Stimulated activated naive CD8-positive, alpha-beta T cell treated with anti-CD3 and anti-CD28 coated beads, Interleukin-15, Interleukin-2, amounts not matched to agents 100 ng/mL and 50 ng/mL, for 24 hours (primary cell): ENCODE measurements at regions not wholly inside any gene's neighbourhood (a gene's known extent, or its start where the extent isn't known, plus 50 kb on each side); places are given as distances from the start of the nearest gene placed in this dataset.

Source experiments
- H3K27ac Mint-ChIP-seq: one replicate; pipeline ENCODE4 v1.8.0; 2021; ENCODE audit warnings: mild to moderate bottlenecking, mixed read lengths
- H3K27me3 Mint-ChIP-seq: one replicate; pipeline ENCODE4 v1.8.0; 2021; ENCODE audit warnings: mixed read lengths
- H3K36me3 Mint-ChIP-seq: one replicate; pipeline ENCODE4 v1.8.0; 2021; ENCODE audit warnings: low read depth, mixed read lengths
- H3K4me1 Mint-ChIP-seq: one replicate; pipeline ENCODE4 v1.8.0; 2021; ENCODE audit warnings: low read depth, mixed read lengths
- H3K4me3 Mint-ChIP-seq: one replicate; pipeline ENCODE4 v1.8.0; 2021; ENCODE audit warnings: mild to moderate bottlenecking, mixed read lengths
- H3K9me3 Mint-ChIP-seq: one replicate; pipeline ENCODE4 v1.8.0; 2021; ENCODE audit warnings: mixed read lengths

DNA sequence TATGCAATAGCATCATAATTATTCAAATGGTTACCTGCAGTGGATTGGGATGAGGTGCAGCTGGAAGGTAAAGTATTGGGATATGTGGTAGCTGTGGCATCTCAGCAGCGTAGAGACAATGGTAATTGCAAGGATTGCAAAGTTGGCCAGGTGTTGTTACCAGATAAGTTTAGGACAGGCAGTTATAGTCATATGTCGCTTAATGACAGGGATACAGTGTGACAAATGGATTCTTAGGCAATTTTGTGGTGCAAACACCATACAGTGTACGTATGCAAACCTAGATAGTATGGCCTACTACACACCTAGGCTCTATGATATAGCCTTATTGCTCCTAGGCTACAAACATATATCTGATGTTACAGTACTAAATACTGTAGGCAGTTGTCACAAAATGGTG, 163.5 kb upstream of the LYZL2 start:
- peaks cover 20% of the 10 kb centered on the region for H3K4me1 Mint-ChIP-seq
- H3K27ac Mint-ChIP-seq = no peak overlapping the region
- no peaks in the 10 kb centered on the region for H3K27me3 Mint-ChIP-seq
- no peaks in the 10 kb centered on the region for H3K9me3 Mint-ChIP-seq
- no peaks in the 10 kb centered on the region for H3K36me3 Mint-ChIP-seq
- H3K4me3 Mint-ChIP-seq = no peak overlapping the region

GRCh38 chr10:30792025-30792424, 162.5 kb upstream of the LYZL2 start:
- Mint-ChIP-seq H3K9me3 (no peaks in the 10 kb centered on the region), H3K4me1 (peaks cover 20% of the 10 kb centered on the region), H3K4me3 (no peak overlapping the region)

DNA sequence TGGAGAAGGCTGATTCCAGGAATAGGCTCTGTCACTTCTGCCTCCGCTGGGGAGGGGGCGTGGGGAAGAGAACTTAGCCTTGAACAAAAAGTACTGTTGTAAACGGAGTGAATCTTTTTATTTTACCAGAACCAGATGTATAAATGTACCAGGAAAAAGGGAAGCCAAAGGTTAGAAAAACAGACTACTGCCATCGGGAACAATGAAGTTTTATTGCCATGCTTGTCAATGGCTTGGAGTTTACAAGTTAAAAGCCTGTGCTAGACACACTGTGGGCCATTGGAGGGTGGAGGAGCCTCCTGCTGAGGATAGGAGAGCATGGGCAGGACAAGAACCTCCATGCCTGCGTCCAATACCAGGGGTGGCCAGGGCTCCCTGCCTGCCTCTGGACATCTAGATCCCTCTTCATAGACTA, 161.7 kb upstream of the LYZL2 start:
- Mint-ChIP-seq H3K27ac (peak overlapping the region; percentile 1), H3K27me3 (no peaks in the 10 kb centered on the region), H3K36me3 (no peaks in the 10 kb centered on the region), H3K4me1 (peaks cover 20% of the 10 kb centered on the region), H3K4me3 (no peak overlapping the region), H3K9me3 (no peaks in the 10 kb centered on the region)

More at GRCh38 chr10:30792025-30792424, 162.5 kb upstream of the LYZL2 start:
- Mint-ChIP-seq H3K27me3 (no peaks in the 10 kb centered on the region), H3K27ac (no peak overlapping the region), H3K36me3 (no peaks in the 10 kb centered on the region)

- Mint-ChIP-seq H3K4me1 (peaks cover 25% of the 10 kb centered on the region), H3K9me3 (no peaks in the 10 kb centered on the region), H3K27ac (no peak overlapping the region), H3K4me3 (no peak overlapping the region), H3K36me3 (no peaks in the 10 kb centered on the region), H3K27me3 (peaks cover 3% of the 10 kb centered on the region)
Observed at GRCh38 chr10:30789806-30790205, 160.3 kb upstream of the LYZL2 start.

GRCh38 chr10:30788307-30788706, 158.8 kb upstream of the LYZL2 start:
- Mint-ChIP-seq H3K4me1 (peaks cover 37% of the 10 kb centered on the region), H3K9me3 (no peaks in the 10 kb centered on the region), H3K27ac (no peak overlapping the region), H3K27me3 (peaks cover 3% of the 10 kb centered on the region), H3K4me3 (no peak overlapping the region), H3K36me3 (no peaks in the 10 kb centered on the region)

GRCh38 chr10:30786906-30787305, 157.4 kb upstream of the LYZL2 start:
- H3K4me1 Mint-ChIP-seq = peaks cover 28% of the 10 kb centered on the region
- peaks cover 3% of the 10 kb centered on the region for H3K27me3 Mint-ChIP-seq
- H3K4me3 Mint-ChIP-seq = no peak overlapping the region
- no peak overlapping the region for H3K27ac Mint-ChIP-seq
- no peaks in the 10 kb centered on the region for H3K9me3 Mint-ChIP-seq
- no peaks in the 10 kb centered on the region for H3K36me3 Mint-ChIP-seq

- H3K4me3 Mint-ChIP-seq = peak overlapping the region; percentile 47
- H3K36me3 Mint-ChIP-seq = no peaks in the 10 kb centered on the region
- no peaks in the 10 kb centered on the region for H3K9me3 Mint-ChIP-seq
- no peak overlapping the region for H3K27ac Mint-ChIP-seq
- peaks cover 20% of the 10 kb centered on the region for H3K4me1 Mint-ChIP-seq
- peaks cover 3% of the 10 kb centered on the region for H3K27me3 Mint-ChIP-seq
Observed at GRCh38 chr10:30786131-30786530, 156.6 kb upstream of the LYZL2 start.

DNA sequence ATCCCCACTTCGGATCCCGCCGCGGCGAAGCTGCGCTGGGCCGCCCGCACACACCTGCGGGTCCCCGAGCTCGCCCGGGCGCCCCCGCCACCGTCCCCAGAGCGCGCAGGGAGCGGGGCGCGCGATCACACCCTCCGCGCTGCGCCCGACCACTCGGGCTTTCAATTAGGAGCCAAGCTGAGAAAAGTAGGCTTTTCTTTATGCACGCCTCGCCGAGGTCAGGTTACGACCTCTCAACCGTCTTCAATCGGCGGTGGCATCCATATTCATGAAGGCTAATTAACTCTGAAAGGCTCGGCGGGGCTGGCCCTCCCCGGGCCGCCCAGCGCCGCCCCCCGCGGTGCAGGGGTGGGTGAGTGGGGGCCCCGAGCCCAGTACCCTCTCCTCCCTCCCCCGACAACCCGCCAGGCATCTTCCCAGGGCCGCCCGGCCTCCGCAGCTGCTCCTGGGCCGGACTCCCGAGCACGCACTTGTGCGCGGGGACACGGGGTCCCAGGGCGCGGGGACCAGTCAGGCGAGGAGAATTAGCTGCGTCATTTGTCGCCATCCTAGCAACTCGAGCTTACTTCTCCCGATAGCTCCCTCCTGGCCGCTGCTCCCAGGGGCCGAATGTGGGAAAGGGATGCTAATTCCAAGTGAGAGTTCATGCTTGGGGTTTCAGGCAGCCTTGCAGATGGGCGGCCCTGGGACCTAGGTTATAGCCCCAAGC, 155.5 kb upstream of the LYZL2 start:
- Mint-ChIP-seq H3K36me3 (no peaks in the 10 kb centered on the region), H3K4me1 (peaks cover 17% of the 10 kb centered on the region), H3K4me3 (peak overlapping the region; percentile 82), H3K27ac (peak overlapping the region; percentile 67), H3K9me3 (no peaks in the 10 kb centered on the region), H3K27me3 (peaks cover 3% of the 10 kb centered on the region)

GRCh38 chr10:30784524-30784896, 155.0 kb upstream of the LYZL2 start:
- Mint-ChIP-seq H3K4me1 (peaks cover 17% of the 10 kb centered on the region), H3K36me3 (no peaks in the 10 kb centered on the region), H3K4me3 (peak overlapping the region; percentile 82), H3K9me3 (no peaks in the 10 kb centered on the region), H3K27me3 (peaks cover 3% of the 10 kb centered on the region), H3K27ac (peak overlapping the region; percentile 76)

DNA sequence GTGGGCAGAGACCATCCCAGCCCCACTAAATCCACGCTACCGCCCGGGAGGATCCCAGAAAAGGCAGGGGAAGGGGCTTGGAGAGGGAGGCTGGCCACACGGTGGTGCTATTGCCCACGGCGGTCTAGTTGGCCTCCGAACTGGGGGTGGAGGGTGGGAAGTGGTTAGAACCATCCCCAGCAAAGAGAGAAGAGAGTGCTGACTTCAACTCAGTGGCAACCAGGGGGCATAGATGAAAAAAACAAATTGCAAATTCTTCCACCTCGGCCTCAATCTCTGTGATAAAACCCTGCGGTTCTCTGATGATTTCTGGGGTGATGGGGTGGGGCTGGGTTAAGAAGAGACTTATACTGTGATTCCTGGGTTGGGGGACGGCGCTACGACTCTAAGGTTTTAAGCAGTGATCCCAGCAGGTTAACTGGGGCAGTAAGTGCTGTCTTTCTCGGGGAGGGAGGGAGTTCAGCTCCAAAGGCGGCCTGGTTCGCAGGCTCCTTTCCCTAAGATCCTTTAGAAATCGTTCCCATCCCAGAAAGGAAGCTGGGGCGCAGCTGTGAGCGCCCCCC, 154.5 kb upstream of the LYZL2 start:
- peak overlapping the region; percentile 76 for H3K27ac Mint-ChIP-seq
- H3K27me3 Mint-ChIP-seq = peaks cover 3% of the 10 kb centered on the region
- peaks cover 17% of the 10 kb centered on the region for H3K4me1 Mint-ChIP-seq
- no peaks in the 10 kb centered on the region for H3K36me3 Mint-ChIP-seq
- H3K4me3 Mint-ChIP-seq = peak overlapping the region; percentile 82
- H3K9me3 Mint-ChIP-seq = no peaks in the 10 kb centered on the region

- no peak overlapping the region for H3K4me3 Mint-ChIP-seq
- H3K4me1 Mint-ChIP-seq = peaks cover 17% of the 10 kb centered on the region
- no peaks in the 10 kb centered on the region for H3K36me3 Mint-ChIP-seq
- peaks cover 3% of the 10 kb centered on the region for H3K27me3 Mint-ChIP-seq
- H3K27ac Mint-ChIP-seq = no peak overlapping the region
- no peaks in the 10 kb centered on the region for H3K9me3 Mint-ChIP-seq
Observed at GRCh38 chr10:30782537-30783461, 153.2 kb upstream of the LYZL2 start.

- no peak overlapping the region for H3K27ac Mint-ChIP-seq
- H3K27me3 Mint-ChIP-seq = peaks cover 3% of the 10 kb centered on the region
- no peaks in the 10 kb centered on the region for H3K36me3 Mint-ChIP-seq
- no peak overlapping the region for H3K4me3 Mint-ChIP-seq
- no peaks in the 10 kb centered on the region for H3K9me3 Mint-ChIP-seq
- H3K4me1 Mint-ChIP-seq = peaks cover 17% of the 10 kb centered on the region
Observed at GRCh38 chr10:30782157-30782536, 152.6 kb upstream of the LYZL2 start.

DNA sequence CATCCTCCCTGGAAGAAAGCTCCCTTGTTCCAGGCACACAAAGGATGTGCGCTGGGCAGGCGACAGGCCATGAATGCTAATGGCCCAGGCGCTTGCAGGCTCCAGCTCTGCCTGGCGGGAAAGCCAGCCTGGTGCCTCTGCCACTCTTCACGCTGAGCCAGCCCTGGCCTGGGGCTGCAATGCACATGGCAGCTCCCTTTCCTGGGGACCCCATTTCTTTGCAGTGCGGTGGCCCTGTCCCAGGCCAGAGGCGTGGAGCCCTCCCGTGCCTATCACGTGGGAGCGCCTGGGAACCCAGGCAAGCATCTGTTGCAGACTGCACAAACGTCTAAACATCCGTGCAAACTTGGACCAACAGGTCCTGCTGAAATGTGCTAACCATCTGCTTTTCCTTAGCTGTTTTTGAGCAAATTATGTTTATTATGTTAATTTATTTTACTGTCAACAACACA, 152.1 kb upstream of the LYZL2 start:
- peaks cover 17% of the 10 kb centered on the region for H3K4me1 Mint-ChIP-seq
- H3K27me3 Mint-ChIP-seq = peaks cover 3% of the 10 kb centered on the region
- H3K36me3 Mint-ChIP-seq = no peaks in the 10 kb centered on the region
- no peaks in the 10 kb centered on the region for H3K9me3 Mint-ChIP-seq
- no peak overlapping the region for H3K4me3 Mint-ChIP-seq
- H3K27ac Mint-ChIP-seq = no peak overlapping the region

- H3K36me3 Mint-ChIP-seq = no peaks in the 10 kb centered on the region
Observed at GRCh38 chr10:30778769-30779168, 149.2 kb upstream of the LYZL2 start.

More at GRCh38 chr10:30778769-30779168, 149.2 kb upstream of the LYZL2 start:
- no peaks in the 10 kb centered on the region for H3K9me3 Mint-ChIP-seq
- H3K27me3 Mint-ChIP-seq = no peaks in the 10 kb centered on the region
- H3K4me3 Mint-ChIP-seq = no peak overlapping the region
- H3K4me1 Mint-ChIP-seq = peaks cover 3% of the 10 kb centered on the region
- H3K27ac Mint-ChIP-seq = no peak overlapping the region
